ENCODE measurements at regions not wholly inside any gene's neighbourhood (a gene's known extent, or its start where the extent isn't known, plus 50 kb on each side); places are given as distances from the start of the nearest gene placed in this dataset.

- TF ChIP-seq CTCF (conservative IDR thresholded peaks at IDR 0.05; ENCODE audit: low read depth, low read length) (no peak), POLR2A (IDR thresholded peaks at IDR 0.05; ENCODE audit: low read depth, low read length) (no peak), CEBPB (IDR thresholded peaks at IDR 0.05; ENCODE audit: low read depth, low read length) (no peak), SMC3 (IDR thresholded peaks at IDR 0.05; ENCODE audit: low read depth, low read length) (no peak), RFX5 (IDR thresholded peaks at IDR 0.05; ENCODE audit: low read depth, low read length) (no peak)
Observed at GRCh38 chr18:22108674-22109073, 60.7 kb upstream of the GATA6 start.

All from IMR-90 (cell line).